Mucosa of rectum (tissue), 2 donors: ENCODE measurements at regions not wholly inside any gene's neighbourhood (a gene's known extent, or its start where the extent isn't known, plus 50 kb on each side); places are given as distances from the start of the nearest gene placed in this dataset.

Source experiments
- H3K27ac ChIP-seq, 2 donors: one replicate each; pipeline ENCODE4 v1.7.0; 2013; ENCODE audit warnings: inconsistent platforms in 2 of 2, low read depth in 2 of 2, low read length in 2 of 2
- H3K27me3 ChIP-seq, 2 donors: one replicate each; pipeline ENCODE4 v1.7.0; 2013; ENCODE audit warnings: low read length in 2 of 2; ENCODE audit not compliant: control insufficient read depth in 2 of 2, insufficient read depth in 2 of 2
- H3K36me3 ChIP-seq, 2 donors: one replicate each; pipeline ENCODE4 v1.7.0; 2013; ENCODE audit warnings: low read length in 2 of 2; ENCODE audit not compliant: control insufficient read depth in 2 of 2, insufficient read depth in 2 of 2
- H3K4me1 ChIP-seq, 2 donors: one replicate each; pipeline ENCODE4 v1.7.0; 2013; ENCODE audit warnings: low read length in 2 of 2, mild to moderate bottlenecking in 1 of 2; ENCODE audit not compliant: control insufficient read depth in 2 of 2, insufficient read depth in 2 of 2
- H3K4me3 ChIP-seq, 2 donors: one replicate each; pipeline ENCODE4 v1.7.0; 2013; ENCODE audit warnings: low read length in 2 of 2
- H3K9ac ChIP-seq, 2 donors: one replicate each; pipeline ENCODE4 v1.7.0; 2013; ENCODE audit warnings: low read length in 2 of 2, low read depth in 1 of 2, mild to moderate bottlenecking in 1 of 2
- H3K9me3 ChIP-seq, 2 donors: one replicate each; pipeline ENCODE4 v1.7.0; 2013; ENCODE audit warnings: low read length in 2 of 2; ENCODE audit not compliant: control insufficient read depth in 2 of 2
- donor health status: healthy.
- donor health status: Normal muscosa, but diverticular disease.

DNA sequence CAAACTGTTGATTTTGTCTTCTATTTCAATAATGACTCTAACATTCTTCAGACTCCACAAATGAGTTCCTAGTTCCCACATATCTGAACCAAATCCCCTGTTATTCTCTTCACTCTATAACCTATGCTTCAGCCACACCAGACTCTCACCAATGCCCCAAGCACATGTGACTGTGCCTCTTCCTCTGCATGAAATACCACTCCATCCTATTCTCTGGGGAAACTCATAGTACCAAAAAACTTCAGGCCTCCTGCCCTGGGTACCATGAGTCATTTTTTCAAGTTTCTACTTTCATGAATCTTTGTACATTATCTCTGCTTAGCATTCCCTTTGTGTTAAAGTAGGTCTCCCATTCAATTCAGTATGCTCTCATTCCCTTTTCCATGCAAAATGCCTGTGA is 353.2 kb downstream of the ZEB2 start:
- Histone ChIP-seq H3K4me1 (no peaks in the 10 kb centered on the region), H3K4me3 (no peak overlapping the region), H3K9ac (no peak overlapping the region), H3K9me3 (no peaks in the 10 kb centered on the region), H3K36me3 (no peaks in the 10 kb centered on the region), H3K27me3 (no peaks in the 10 kb centered on the region), H3K27ac (no peak overlapping the region)

DNA sequence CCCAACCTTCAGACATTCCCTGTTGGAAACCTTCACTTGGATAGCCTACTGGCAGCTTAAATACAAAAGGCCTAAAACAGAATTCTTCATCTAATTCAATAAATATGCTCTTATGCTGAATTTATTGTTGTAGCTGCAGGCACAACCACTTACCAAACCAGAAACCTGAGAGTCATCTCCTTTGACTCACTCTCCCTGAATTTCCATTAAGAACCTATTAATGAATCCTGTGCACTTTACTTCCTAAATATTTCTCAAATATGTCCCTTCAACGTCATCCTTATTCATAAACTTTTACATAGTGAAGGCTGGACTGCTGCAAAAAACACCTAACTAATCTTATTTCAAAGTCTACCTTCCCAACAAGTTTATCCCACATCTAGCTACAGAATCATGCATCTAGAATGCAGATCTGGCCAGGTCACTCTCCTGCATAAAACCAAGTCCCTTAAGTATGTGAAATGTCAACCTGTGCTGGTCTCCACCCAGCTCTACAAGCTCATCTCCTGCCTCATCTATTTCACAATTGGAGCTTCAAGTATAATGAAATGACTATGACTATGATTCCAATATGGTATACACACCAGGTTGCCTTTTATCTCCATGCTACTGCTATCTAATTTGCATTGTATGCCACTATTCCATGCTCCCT is 354.2 kb downstream of the ZEB2 start:
- H3K9ac ChIP-seq = no peak overlapping the region
- H3K27ac ChIP-seq = no peak overlapping the region
- no peaks in the 10 kb centered on the region for H3K4me1 ChIP-seq
- no peaks in the 10 kb centered on the region for H3K27me3 ChIP-seq
- no peak overlapping the region for H3K4me3 ChIP-seq
- no peaks in the 10 kb centered on the region for H3K36me3 ChIP-seq
- no peaks in the 10 kb centered on the region for H3K9me3 ChIP-seq

DNA sequence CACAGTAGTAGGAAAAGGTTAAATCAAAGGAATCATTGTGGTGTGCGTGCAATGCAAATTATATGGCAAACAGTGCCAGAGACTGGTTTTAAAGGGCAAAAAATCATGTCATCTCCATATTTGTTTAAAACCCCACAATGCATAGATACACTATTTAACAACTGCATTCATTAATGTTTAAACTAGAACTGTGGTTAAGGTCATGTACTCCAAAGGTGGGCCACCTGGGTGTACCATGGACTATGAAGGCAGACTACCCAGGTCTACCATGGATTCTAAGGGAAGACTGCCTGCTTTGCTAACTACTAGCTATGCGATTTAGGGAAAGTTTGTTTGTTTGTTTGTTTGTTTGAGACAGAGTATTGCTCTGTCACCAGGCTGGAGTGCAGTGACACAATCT is 356.3 kb downstream of the ZEB2 start:
- Histone ChIP-seq H3K9me3 (no peaks in the 10 kb centered on the region), H3K27me3 (no peaks in the 10 kb centered on the region), H3K9ac (no peak overlapping the region), H3K4me1 (no peaks in the 10 kb centered on the region), H3K4me3 (no peak overlapping the region), H3K36me3 (no peaks in the 10 kb centered on the region), H3K27ac (no peak overlapping the region)

DNA sequence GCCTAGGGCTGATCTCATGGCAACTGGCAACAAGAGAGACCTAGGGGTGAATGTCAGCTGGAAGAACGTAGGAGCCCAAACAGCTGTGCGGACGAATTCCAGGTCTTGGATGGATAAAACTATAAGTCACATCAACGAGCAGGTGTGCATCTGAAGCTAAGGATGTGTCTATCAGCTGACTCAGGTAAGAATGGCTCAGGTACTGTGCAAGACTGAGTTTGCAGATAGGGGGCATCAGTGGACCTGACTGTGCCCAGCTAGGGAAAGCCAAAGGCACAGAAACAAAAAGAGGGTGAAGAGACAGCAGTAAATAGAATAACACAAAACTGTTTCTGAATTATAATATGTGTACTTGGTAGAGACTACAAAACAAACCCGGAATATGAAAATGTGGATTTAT is 357.3 kb downstream of the ZEB2 start:
- Histone ChIP-seq H3K36me3 (no peaks in the 10 kb centered on the region), H3K9me3 (no peaks in the 10 kb centered on the region), H3K9ac (no peak overlapping the region), H3K27ac (no peak overlapping the region), H3K4me1 (no peaks in the 10 kb centered on the region), H3K4me3 (no peak overlapping the region), H3K27me3 (no peaks in the 10 kb centered on the region)

DNA sequence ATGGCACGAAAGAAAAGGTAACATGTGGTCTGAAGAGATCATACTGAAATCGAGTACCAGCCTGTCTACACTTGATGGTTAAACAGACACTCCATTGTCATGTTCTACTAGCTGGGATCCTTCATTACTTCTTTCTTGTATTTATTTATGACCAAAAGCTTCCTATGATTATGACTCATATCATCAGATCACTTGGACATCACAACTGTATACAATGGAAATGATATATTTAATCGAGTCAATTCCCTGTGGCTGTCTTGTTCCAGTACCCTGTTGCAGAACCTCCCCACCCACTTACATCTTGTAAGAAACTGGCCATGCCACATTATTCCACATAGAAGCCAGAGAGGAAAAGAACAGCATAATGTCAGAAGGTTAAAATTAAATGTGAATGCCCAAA is 358.9 kb downstream of the ZEB2 start:
- H3K27me3 ChIP-seq = no peaks in the 10 kb centered on the region
- H3K4me3 ChIP-seq = no peak overlapping the region
- no peak overlapping the region for H3K27ac ChIP-seq
- H3K9ac ChIP-seq = no peak overlapping the region
- H3K36me3 ChIP-seq = no peaks in the 10 kb centered on the region
- no peaks in the 10 kb centered on the region for H3K9me3 ChIP-seq
- no peaks in the 10 kb centered on the region for H3K4me1 ChIP-seq

DNA sequence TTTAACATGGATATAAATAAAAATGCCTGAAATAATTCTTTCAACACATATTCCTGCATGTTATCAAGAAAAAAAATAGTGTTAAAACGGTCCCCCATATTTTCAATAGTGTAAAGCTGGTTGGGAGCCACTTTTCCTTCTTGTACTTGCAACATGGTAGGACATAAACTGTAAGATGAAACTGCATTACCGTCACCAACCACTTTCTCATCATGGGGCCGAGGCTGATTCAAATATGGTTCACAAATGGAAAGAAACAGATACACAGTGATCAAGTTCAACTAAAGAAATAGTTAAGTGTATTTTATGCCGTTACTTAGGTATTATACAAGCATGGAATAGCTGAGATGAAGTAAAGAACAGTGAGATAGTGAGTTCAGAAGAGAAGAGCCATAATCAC is 360.7 kb downstream of the ZEB2 start:
- Histone ChIP-seq H3K36me3 (no peaks in the 10 kb centered on the region), H3K27ac (no peak overlapping the region), H3K9me3 (no peaks in the 10 kb centered on the region), H3K4me3 (no peak overlapping the region), H3K27me3 (no peaks in the 10 kb centered on the region), H3K9ac (no peak overlapping the region), H3K4me1 (no peaks in the 10 kb centered on the region)

DNA sequence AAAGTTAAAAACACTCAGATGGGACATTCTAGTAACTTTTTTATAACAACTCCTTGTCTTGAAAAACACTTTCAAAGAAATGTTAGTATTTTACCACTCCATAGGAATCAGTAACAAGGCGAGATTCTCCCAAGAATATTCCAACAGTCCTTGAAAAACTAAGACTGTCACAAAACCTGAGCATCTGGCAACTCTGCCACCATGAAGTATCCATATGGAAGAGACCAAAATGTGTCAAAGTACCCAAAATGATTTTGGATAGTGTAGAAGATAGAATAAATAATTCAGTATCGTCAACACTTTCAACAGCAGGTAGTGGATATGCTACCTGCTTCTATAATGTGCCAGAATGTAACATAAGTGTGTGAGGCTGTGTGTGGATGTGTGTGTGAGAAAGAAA is 361.8 kb downstream of the ZEB2 start:
- no peak overlapping the region for H3K4me3 ChIP-seq
- no peak overlapping the region for H3K9ac ChIP-seq
- H3K4me1 ChIP-seq = no peaks in the 10 kb centered on the region
- H3K27ac ChIP-seq = no peak overlapping the region
- H3K27me3 ChIP-seq = no peaks in the 10 kb centered on the region
- no peaks in the 10 kb centered on the region for H3K36me3 ChIP-seq
- no peaks in the 10 kb centered on the region for H3K9me3 ChIP-seq

DNA sequence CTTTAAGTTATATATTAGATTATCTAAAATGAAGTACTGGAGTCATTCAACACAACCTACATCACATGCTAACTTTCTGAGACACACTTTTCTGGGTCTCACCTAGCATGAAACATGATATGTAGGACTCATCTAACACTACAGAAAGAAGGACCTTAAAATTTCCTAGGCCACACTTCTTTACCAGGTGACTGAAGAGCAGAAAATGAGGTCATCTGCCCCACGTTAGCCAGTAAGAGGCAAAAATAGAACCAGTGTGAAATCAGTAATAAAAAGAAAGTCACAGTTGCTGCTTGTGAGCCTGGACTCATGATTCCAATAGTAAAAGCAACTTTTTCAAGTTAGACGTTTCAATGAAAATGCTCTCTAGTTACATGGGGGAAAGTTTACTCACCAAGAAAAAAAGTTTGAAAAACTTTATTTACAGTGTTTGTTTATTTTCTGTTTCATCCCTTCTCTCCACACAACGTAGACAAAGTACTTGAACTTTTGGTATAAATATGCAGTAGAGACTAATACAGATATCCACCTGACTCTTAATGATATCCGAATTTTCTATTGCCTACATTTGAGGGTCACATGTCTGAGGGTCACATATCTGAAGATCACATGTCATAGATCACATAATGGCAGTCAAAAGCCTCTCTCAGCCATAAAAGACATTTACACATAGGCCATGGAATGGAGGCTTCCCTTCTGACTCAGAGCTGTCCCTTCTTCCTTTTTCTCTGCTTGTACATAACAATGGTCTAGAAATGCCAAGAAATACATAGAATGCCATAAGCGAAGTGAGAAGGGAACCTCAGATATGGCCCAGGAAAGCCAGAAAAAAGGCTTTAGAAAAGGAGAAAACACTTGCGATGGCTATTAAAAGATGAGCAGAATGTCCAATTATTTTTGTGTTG is 362.9 kb downstream of the ZEB2 start:
- no peaks in the 10 kb centered on the region for H3K27me3 ChIP-seq
- no peak overlapping the region for H3K27ac ChIP-seq
- no peaks in the 10 kb centered on the region for H3K4me1 ChIP-seq
- H3K36me3 ChIP-seq = no peaks in the 10 kb centered on the region
- H3K4me3 ChIP-seq = no peak overlapping the region
- no peaks in the 10 kb centered on the region for H3K9me3 ChIP-seq
- no peak overlapping the region for H3K9ac ChIP-seq

DNA sequence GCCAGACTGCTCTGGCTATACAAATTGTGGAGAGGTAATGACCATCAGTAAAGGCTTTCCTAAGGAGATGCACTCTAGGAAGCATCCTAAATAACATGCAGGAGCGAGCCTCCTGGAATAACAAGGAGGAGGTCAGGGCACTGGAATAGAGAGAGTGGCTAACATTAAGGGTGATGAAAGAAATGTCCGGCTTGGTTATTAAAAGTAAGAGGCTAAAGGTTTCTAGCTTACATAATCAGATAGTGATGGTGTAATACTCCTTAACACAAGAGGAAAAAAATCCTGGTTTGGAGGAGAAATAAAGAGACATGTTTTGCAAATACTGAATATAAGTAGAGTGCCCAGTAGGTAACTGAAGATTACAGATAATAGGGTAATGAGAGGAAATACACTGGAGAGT is 365.7 kb downstream of the ZEB2 start:
- no peaks in the 10 kb centered on the region for H3K9me3 ChIP-seq
- H3K27ac ChIP-seq = no peak overlapping the region
- H3K27me3 ChIP-seq = no peaks in the 10 kb centered on the region
- no peak overlapping the region for H3K4me3 ChIP-seq
- H3K9ac ChIP-seq = no peak overlapping the region
- H3K4me1 ChIP-seq = no peaks in the 10 kb centered on the region
- H3K36me3 ChIP-seq = no peaks in the 10 kb centered on the region

DNA sequence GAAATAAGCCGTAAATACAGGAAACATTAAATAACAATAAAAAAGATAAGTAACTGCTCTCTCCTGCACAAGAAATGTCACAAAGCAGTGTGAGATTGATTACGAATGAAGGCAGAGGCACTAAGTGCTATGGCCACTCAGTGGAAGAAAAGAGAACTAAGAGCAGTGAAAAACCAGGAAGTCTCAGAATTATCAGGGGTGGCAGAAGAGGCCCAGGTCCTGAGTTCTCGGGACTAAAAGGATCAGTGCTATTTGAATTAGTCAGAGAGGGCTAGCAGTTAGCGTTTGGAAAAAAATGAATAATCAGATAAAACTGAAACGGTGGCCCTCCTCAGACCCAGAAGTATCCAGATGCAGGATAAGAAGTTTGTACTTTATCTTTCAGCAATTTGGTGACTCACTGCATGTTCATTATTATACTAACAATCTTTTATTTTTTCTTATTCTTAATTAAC is 367.1 kb downstream of the ZEB2 start:
- Histone ChIP-seq H3K27me3 (no peaks in the 10 kb centered on the region), H3K9ac (no peak overlapping the region), H3K9me3 (no peaks in the 10 kb centered on the region), H3K4me3 (no peak overlapping the region), H3K27ac (no peak overlapping the region), H3K4me1 (no peaks in the 10 kb centered on the region), H3K36me3 (no peaks in the 10 kb centered on the region)
